ACC112 (cell line): ENCODE measurements at regions not wholly inside any gene's neighbourhood (a gene's known extent, or its start where the extent isn't known, plus 50 kb on each side); places are given as distances from the start of the nearest gene placed in this dataset.

Experiments
- H2AFZ ChIP-seq: fragments of 200-600 bp; sonication (generic); one replicate; pipeline ENCODE4 v1.6.0; 2017; ENCODE audit warnings: antibody characterized with exemption, low read length; ENCODE audit not compliant: unreplicated experiment
- H3K27ac ChIP-seq: fragments of 200-600 bp; sonication (generic); 2 replicates; pipeline ENCODE4 v1.5.1; 2014; ENCODE audit warnings: low read depth, mild to moderate bottlenecking, antibody characterized with exemption, low read length, moderate library complexity
- H3K27me3 ChIP-seq: fragments of 200-600 bp; sonication (generic); 2 replicates; pipeline ENCODE4 v1.6.1; 2014; ENCODE audit warnings: mild to moderate bottlenecking, antibody characterized with exemption, low read length, moderate library complexity, mixed read lengths; ENCODE audit not compliant: insufficient read depth
- H3K36me3 ChIP-seq: fragments of 200-600 bp; sonication (generic); 2 replicates; pipeline ENCODE4 v1.6.1; 2016; ENCODE audit warnings: mild to moderate bottlenecking, antibody characterized with exemption, low read length, moderate library complexity, mixed read lengths; ENCODE audit not compliant: insufficient read depth
- H3K4me1 ChIP-seq: fragments of 200-600 bp; sonication (generic); one replicate; pipeline ENCODE4 v1.6.1; 2016; ENCODE audit warnings: low read length, mixed read lengths; ENCODE audit not compliant: insufficient read depth, unreplicated experiment, control insufficient read depth
- H3K4me3 ChIP-seq: fragments of 200-600 bp; sonication (generic); 2 replicates; pipeline ENCODE4 v1.5.1; 2014; ENCODE audit warnings: mild to moderate bottlenecking, low read depth, low read length
- H3K79me2 ChIP-seq: fragments of 200-600 bp; sonication (generic); one replicate; pipeline ENCODE4 v1.6.0; 2016; ENCODE audit warnings: low read length; ENCODE audit not compliant: control insufficient read depth, unreplicated experiment, insufficient read depth

DNA sequence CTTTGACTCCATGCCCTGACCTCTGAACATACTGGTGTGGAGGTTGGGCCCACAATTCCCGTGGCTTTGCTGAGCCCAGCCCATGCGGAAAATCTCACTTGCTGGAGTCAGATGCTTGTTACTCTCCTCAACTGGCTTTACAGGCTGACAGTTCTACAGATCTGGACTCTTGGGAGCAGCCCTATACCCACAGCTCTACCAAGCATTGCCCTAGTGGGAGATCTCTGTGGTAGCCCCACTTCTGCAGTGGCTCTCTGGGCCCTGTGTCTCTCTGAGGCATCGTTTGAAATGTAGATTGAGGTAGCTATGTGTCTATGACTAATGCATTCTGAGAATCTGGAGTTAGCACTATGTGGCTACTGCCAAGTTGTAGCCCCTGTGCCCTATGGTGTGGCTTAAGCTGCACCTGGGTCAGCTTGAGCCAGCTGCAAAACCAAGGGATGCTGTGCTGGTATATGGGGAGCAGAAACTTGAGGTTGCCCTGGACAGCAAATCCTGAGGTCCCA lies 625.8 kb upstream of the ALCAM start:
- H3K4me1 ChIP-seq: peaks cover 2% of the 10 kb centered on the region
- no peak overlapping the region for H3K4me3 ChIP-seq
- no peaks in the 10 kb centered on the region for H3K27me3 ChIP-seq
- no peak overlapping the region for H2AFZ ChIP-seq
- H3K27ac ChIP-seq: no peak overlapping the region
- H3K36me3 ChIP-seq: no peaks in the 10 kb centered on the region
- no peaks in the 10 kb centered on the region for H3K79me2 ChIP-seq

DNA sequence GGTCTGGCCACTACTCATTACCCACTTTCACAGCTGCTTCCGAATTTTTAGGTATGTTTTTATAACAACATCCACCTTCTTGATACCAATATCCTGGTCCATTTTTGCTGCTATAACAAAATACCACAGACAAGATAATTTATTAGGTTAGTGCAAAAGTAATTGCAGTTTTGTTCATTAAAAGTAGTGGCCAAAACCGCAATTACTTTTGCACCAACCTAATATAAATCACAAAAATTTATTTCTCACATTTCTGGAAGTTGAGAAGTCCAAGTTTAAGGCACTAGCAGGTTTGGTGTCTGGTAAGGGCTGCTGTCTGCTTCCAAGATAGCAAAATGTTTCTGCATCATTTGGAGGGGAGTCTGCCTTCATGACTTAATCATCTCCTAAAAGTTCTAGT lies 624.7 kb upstream of the ALCAM start:
- H3K27ac ChIP-seq: no peak overlapping the region
- no peaks in the 10 kb centered on the region for H3K79me2 ChIP-seq
- no peak overlapping the region for H3K4me3 ChIP-seq
- H3K27me3 ChIP-seq: no peaks in the 10 kb centered on the region
- peaks cover 4% of the 10 kb centered on the region for H3K4me1 ChIP-seq
- H2AFZ ChIP-seq: no peak overlapping the region
- no peaks in the 10 kb centered on the region for H3K36me3 ChIP-seq

DNA sequence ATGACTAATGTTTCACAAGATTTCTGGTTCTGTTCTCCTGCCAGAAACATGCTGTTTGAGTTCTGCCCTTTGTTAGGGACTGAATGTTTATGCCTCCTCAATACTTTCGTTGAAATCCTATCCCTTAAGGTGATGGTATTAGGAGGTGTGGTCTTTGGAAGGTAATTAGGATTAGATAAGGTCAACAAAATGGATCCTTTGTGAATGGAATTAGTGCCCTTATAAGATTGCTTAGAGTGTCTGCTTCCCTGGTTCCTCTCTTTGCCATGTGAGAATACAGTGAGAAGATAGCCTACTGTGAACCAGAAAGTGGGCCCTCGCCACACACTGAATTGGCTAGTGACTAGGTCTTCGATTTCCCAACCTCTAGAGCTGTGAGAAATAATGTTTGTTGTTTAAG lies 621.4 kb upstream of the ALCAM start:
- H3K27me3 ChIP-seq: no peaks in the 10 kb centered on the region
- H3K36me3 ChIP-seq: no peaks in the 10 kb centered on the region
- H3K4me1 ChIP-seq: peaks cover 4% of the 10 kb centered on the region
- H3K27ac ChIP-seq: no peak overlapping the region
- H3K4me3 ChIP-seq: no peak overlapping the region
- H3K79me2 ChIP-seq: no peaks in the 10 kb centered on the region
- H2AFZ ChIP-seq: no peak overlapping the region

DNA sequence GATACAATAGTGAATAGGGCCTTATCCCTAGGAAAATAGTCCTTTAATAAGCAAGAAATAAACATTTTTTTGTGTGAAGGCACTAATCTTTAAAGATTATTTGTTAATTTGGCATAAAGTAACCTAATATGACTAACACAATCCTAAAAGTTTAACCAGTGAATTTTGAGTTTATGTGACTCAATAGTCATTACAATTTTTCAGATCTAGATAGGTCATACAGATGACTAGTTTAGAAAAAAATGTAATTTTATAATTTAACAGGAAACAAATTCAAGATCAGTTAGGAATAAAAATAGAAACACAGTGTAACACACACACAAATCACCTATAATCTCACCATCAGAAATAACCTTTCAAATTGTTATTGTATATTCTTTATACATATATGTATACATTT lies 620.7 kb upstream of the ALCAM start:
- Histone ChIP-seq H3K27ac (no peak overlapping the region), H2AFZ (no peak overlapping the region), H3K4me1 (peaks cover 4% of the 10 kb centered on the region), H3K79me2 (no peaks in the 10 kb centered on the region), H3K27me3 (no peaks in the 10 kb centered on the region), H3K36me3 (no peaks in the 10 kb centered on the region), H3K4me3 (no peak overlapping the region)

DNA sequence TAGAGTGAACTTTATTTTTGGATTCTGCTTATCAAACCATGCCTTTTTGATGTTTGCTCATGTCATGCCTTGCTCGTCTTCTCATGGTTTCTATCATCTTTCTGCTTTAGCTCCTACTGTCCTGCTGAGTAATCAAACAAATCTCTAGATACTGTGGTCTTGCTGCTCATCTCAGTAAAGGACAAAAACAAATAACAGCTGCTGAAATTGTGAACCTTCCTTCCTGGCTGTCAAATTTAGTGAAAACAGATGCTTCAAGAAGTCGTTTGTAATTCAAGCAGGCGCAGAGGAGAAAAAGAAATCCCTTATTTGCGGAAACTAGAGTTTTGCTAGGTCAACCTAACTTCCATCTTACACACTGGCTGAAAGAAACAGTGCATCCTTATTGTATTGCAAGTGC lies 616.1 kb upstream of the ALCAM start:
- no peak overlapping the region for H2AFZ ChIP-seq
- no peak overlapping the region for H3K4me3 ChIP-seq
- no peaks in the 10 kb centered on the region for H3K27me3 ChIP-seq
- no peaks in the 10 kb centered on the region for H3K36me3 ChIP-seq
- peaks cover 4% of the 10 kb centered on the region for H3K4me1 ChIP-seq
- H3K27ac ChIP-seq: no peak overlapping the region
- no peaks in the 10 kb centered on the region for H3K79me2 ChIP-seq

DNA sequence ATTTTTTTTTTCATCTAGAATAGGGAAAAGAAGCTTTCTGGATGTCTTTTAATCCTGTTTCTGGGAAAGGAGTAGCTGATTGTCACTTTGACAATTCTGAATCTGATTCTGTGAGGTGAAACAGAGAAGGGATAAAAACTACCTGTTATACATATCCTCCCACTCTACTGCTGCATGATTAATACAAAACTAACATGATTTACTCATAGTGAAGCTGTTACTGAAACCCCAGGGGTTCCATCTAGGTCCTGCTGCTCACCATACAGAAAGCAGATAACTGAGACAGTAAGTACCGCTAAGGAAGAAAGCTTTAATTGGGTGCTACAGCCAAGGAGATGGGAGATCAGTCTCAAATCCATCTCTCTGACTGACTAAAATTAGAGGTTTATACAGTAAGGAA lies 610.9 kb upstream of the ALCAM start:
- no peaks in the 10 kb centered on the region for H3K27me3 ChIP-seq
- no peaks in the 10 kb centered on the region for H3K36me3 ChIP-seq
- H3K4me3 ChIP-seq: no peak overlapping the region
- no peak overlapping the region for H3K27ac ChIP-seq
- H3K79me2 ChIP-seq: no peaks in the 10 kb centered on the region
- H2AFZ ChIP-seq: no peak overlapping the region
- H3K4me1 ChIP-seq: no peaks in the 10 kb centered on the region

DNA sequence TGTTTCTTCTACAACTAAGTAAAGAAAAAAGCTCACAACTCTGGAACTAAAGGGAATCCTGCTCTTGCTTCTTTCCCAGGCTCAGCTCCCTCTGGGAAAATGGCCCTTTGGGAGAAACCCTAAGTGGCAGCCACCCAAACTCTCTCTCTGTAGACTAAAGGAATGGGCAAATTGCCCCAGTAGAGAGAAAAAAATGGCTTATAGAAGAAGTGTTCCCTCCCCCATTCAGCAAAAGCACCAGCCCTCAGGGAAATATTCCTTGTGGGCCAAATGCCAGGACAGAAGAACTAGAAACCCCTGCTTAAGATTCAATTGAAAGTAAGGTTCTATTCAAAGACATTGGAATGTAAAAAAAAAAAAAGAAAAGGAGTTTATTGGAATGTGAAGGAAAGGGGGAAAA lies 603.7 kb upstream of the ALCAM start:
- H3K36me3 ChIP-seq: no peaks in the 10 kb centered on the region
- H3K79me2 ChIP-seq: no peaks in the 10 kb centered on the region
- H3K27ac ChIP-seq: peak overlapping the region; percentile 25
- no peak overlapping the region for H2AFZ ChIP-seq
- peak overlapping the region; percentile 30; the same call in 1 of the 2 replicates for H3K4me3 ChIP-seq
- no peaks in the 10 kb centered on the region for H3K27me3 ChIP-seq
- H3K4me1 ChIP-seq: peaks cover 13% of the 10 kb centered on the region

DNA sequence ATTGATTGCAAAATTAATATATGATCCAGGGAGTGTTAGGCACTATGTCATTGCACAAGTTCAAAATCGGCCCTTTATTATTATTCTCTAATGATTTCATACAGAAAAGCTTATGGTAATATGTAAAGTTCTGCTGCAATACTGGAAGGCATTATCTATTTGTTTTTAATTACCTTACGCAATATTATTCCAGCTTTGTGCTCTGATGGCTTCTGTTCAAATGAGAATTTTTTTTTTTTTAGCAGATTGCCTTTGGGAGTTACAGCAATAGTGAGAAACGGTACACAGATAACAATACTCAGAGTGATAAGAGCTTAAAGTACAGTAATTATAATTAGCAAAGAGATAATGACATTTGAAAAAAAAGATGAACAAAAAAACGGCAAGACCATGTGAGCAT lies 602.2 kb upstream of the ALCAM start:
- Histone ChIP-seq H3K36me3 (no peaks in the 10 kb centered on the region), H3K27ac (no peak overlapping the region), H3K4me1 (peaks cover 13% of the 10 kb centered on the region), H3K4me3 (no peak overlapping the region), H2AFZ (no peak overlapping the region), H3K27me3 (no peaks in the 10 kb centered on the region), H3K79me2 (no peaks in the 10 kb centered on the region)

DNA sequence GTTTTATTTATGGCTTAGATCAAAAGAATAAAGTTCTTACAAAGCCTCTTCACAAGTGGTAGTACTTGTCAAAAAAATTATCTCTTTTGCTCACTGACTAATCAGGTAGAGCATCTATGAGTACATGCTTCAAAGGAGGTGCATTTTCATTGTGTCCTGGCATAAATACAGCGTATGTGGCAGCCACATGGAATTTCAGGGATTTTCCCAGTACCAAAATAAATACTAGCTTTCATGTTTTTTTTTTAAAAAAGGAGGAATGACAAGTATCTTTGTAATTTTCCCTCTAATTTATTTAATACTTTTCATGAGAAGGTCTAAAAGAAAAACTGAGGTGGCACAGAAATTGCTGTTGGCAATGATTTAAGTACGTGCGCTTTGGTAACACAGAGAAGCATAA lies 597.8 kb upstream of the ALCAM start:
- no peaks in the 10 kb centered on the region for H3K4me1 ChIP-seq
- H3K27ac ChIP-seq: no peak overlapping the region
- no peaks in the 10 kb centered on the region for H3K27me3 ChIP-seq
- H3K4me3 ChIP-seq: no peak overlapping the region
- H3K79me2 ChIP-seq: no peaks in the 10 kb centered on the region
- no peak overlapping the region for H2AFZ ChIP-seq
- H3K36me3 ChIP-seq: no peaks in the 10 kb centered on the region

DNA sequence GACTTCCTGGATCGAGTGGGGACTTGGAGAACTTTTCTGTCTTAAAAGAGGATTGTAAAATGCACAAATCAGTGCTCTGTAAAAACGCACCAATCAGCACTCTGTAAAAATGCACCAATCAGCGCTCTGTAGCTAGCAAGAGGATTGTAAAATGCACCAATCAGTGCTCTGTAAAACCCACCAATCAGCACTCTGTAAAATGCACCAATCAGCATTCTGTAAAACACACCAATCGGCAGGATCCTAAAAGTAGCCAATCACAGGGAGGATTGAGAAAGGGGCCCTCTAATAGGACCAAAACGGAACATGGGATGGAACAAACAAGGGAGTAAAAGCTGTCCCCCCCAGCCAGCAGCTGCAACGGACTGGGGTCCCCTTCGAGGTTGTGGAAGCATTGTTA lies 587.4 kb upstream of the ALCAM start:
- Histone ChIP-seq H3K79me2 (no peaks in the 10 kb centered on the region), H3K27me3 (no peaks in the 10 kb centered on the region), H2AFZ (no peak overlapping the region), H3K36me3 (no peaks in the 10 kb centered on the region), H3K4me3 (no peak overlapping the region), H3K27ac (no peak overlapping the region), H3K4me1 (no peaks in the 10 kb centered on the region)

DNA sequence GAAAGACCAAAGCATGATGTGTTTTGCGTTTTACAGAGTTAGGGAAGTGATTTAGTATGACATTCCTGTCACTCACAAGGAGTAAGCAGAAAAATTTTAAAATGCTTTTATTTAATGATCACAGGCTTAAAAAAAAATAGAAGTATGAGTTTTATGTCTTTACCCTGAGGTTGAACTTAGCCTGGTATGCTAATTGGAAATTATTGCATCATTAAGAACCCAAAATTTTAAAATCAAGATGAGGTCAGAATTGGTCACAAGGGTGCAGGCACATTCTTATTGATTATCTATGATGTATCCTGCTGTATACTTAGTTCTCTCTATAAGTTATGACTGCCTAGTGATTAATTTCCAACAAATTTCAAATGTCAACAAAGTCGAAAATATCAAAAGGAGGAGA lies 585.6 kb upstream of the ALCAM start:
- Histone ChIP-seq H3K27ac (no peak overlapping the region), H3K36me3 (no peaks in the 10 kb centered on the region), H3K27me3 (no peaks in the 10 kb centered on the region), H3K79me2 (no peaks in the 10 kb centered on the region), H3K4me3 (no peak overlapping the region), H3K4me1 (no peaks in the 10 kb centered on the region), H2AFZ (no peak overlapping the region)
